NCI-H1105 (cell line): ENCODE measurements at regions not wholly inside any gene's neighbourhood (a gene's known extent, or its start where the extent isn't known, plus 50 kb on each side); places are given as distances from the start of the nearest gene placed in this dataset.

Experiments
- DNase-seq: peaks from one replicate; lab custom pipeline; 2025; lab: John Stamatoyannopoulos, UW

- no peak for DNase-seq
These were observed 269.4 kb downstream of the TCF7L2 start for GRCh38 chr10:113219446-113219845.

GRCh38 chr10:113221756-113222168, 271.7 kb downstream of the TCF7L2 start:
- no peak for DNase-seq

GRCh38 chr10:113222207-113222606, 272.2 kb downstream of the TCF7L2 start:
- no peak for DNase-seq

GRCh38 chr10:113225364-113225763, 275.3 kb downstream of the TCF7L2 start:
- DNase-seq = no peak

GRCh38 chr10:113225903-113226302, 275.9 kb downstream of the TCF7L2 start:
- no peak for DNase-seq

- no peak for DNase-seq
These were observed 276.4 kb downstream of the TCF7L2 start for GRCh38 chr10:113226399-113226798.

GRCh38 chr10:113226831-113227445, 276.9 kb downstream of the TCF7L2 start:
- no peak for DNase-seq

GRCh38 chr10:113228530-113228929, 278.5 kb downstream of the TCF7L2 start:
- DNase-seq = no peak

- DNase-seq = no peak
These were observed 280.1 kb downstream of the TCF7L2 start for GRCh38 chr10:113230011-113230610.

- DNase-seq = no peak
These were observed 283.0 kb downstream of the TCF7L2 start for GRCh38 chr10:113232928-113233511.

- DNase-seq = no peak
These were observed 284.4 kb downstream of the TCF7L2 start for GRCh38 chr10:113234481-113234880.

GRCh38 chr10:113235508-113235907, 285.5 kb downstream of the TCF7L2 start:
- no peak for DNase-seq

- no peak for DNase-seq
These were observed 287.0 kb downstream of the TCF7L2 start for GRCh38 chr10:113236998-113237397.

GRCh38 chr10:113239566-113240350, 289.7 kb downstream of the TCF7L2 start:
- DNase-seq = no peak

- no peak for DNase-seq
These were observed 290.7 kb downstream of the TCF7L2 start for GRCh38 chr10:113240736-113241135.

GRCh38 chr10:113241599-113242360, 291.7 kb downstream of the TCF7L2 start:
- no peak for DNase-seq

GRCh38 chr10:113243311-113243710, 293.3 kb downstream of the TCF7L2 start:
- no peak for DNase-seq

- DNase-seq = no peak
These were observed 294.7 kb downstream of the TCF7L2 start for GRCh38 chr10:113244750-113245149.

GRCh38 chr10:113245286-113245685, 295.2 kb downstream of the TCF7L2 start:
- no peak for DNase-seq

- DNase-seq = no peak
These were observed 297.0 kb downstream of the TCF7L2 start for GRCh38 chr10:113247050-113247449.

- DNase-seq = no peak
These were observed 299.9 kb upstream of the HABP2 start for GRCh38 chr10:113252650-113253618.
